Fibroblast of skin of left quadriceps (primary cell): ENCODE measurements at regions not wholly inside any gene's neighbourhood (a gene's known extent, or its start where the extent isn't known, plus 50 kb on each side); places are given as distances from the start of the nearest gene placed in this dataset.
A peak's percentile ranks its signal among the peaks of the same experiment; 100 is the strongest.

Source experiments
- DNase-seq, 2 experiments: peaks; one replicate each; pipeline ENCODE4 v3.0.0-alpha.2; 2013; ENCODE audit warnings: low read depth in 2 of 2

GRCh38 chr2:42844901-42845821 lies 52.8 kb upstream of the HAAO start:
- peak; percentile 69 to 72 for DNase-seq

- DNase-seq, result no peak
Observed at GRCh38 chr2:42844366-42844765, 52.0 kb upstream of the HAAO start.

- DNase-seq, result no peak
Observed at GRCh38 chr2:42843611-42844010, 51.2 kb upstream of the HAAO start.

GRCh38 chr2:42843131-42843530 lies 50.7 kb upstream of the HAAO start:
- DNase-seq, result no peak

GRCh38 chr2:42842466-42842865 lies 50.1 kb upstream of the HAAO start:
- DNase-seq, result no peak
